ENCODE measurements at regions not wholly inside any gene's neighbourhood (a gene's known extent, or its start where the extent isn't known, plus 50 kb on each side); places are given as distances from the start of the nearest gene placed in this dataset.

DNA sequence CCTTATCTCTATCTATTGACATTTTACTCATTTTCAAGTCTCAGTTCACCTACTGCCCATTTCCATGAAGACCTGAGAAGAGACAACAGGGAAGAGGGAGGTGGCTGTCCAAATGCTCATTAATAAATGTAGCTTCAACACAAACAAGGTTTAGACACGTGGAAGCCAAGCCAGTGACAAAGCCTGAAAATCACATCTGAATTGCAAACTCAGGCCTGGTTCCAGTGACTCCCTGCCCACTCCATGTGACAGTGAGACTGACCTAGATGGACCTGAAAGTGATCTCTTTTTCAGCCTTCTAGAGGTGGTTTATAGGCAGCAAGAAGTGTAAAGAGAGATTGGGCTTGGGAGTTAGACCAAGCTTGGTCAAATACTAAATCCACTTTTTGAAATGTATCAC lies 126.6 kb upstream of the BCL6 start:
- TF ChIP-seq, protein P1, sequence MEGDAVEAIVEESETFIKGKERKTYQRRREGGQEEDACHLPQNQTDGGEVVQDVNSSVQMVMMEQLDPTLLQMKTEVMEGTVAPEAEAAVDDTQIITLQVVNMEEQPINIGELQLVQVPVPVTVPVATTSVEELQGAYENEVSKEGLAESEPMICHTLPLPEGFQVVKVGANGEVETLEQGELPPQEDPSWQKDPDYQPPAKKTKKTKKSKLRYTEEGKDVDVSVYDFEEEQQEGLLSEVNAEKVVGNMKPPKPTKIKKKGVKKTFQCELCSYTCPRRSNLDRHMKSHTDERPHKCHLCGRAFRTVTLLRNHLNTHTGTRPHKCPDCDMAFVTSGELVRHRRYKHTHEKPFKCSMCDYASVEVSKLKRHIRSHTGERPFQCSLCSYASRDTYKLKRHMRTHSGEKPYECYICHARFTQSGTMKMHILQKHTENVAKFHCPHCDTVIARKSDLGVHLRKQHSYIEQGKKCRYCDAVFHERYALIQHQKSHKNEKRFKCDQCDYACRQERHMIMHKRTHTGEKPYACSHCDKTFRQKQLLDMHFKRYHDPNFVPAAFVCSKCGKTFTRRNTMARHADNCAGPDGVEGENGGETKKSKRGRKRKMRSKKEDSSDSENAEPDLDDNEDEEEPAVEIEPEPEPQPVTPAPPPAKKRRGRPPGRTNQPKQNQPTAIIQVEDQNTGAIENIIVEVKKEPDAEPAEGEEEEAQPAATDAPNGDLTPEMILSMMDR (IDR thresholded peaks at IDR 0.05) = no peak
- TF ChIP-seq POLR2A (IDR thresholded peaks at IDR 0.05) = no peak

Data from thyroid gland (tissue), 4 donors.